Mammary epithelial cell (primary cell): ENCODE measurements at regions not wholly inside any gene's neighbourhood (a gene's known extent, or its start where the extent isn't known, plus 50 kb on each side); places are given as distances from the start of the nearest gene placed in this dataset.

ENCODE experiments used
- EZH2 ChIP-seq: IDR thresholded peaks from 2 replicates; pipeline ENCODE4 v1.6.1; 2012; ENCODE audit warnings: low read length, inconsistent platforms, borderline replicate concordance
- TF ChIP-seq, protein P1 (sequence below), 2 donors: IDR thresholded peaks in 1 of 2; conservative IDR thresholded peaks in 1 of 2; 2 replicates each; pipeline ENCODE4 v1.5.1; 2011 to 2012; ENCODE audit warnings: inconsistent platforms in 2 of 2, low read length in 2 of 2, mild to moderate bottlenecking in 2 of 2, control low read depth in 1 of 2, low read depth in 1 of 2; ENCODE audit not compliant: insufficient read depth in 1 of 2; ENCODE audit errors: extremely low read depth in 1 of 2

- TF ChIP-seq, protein P1, sequence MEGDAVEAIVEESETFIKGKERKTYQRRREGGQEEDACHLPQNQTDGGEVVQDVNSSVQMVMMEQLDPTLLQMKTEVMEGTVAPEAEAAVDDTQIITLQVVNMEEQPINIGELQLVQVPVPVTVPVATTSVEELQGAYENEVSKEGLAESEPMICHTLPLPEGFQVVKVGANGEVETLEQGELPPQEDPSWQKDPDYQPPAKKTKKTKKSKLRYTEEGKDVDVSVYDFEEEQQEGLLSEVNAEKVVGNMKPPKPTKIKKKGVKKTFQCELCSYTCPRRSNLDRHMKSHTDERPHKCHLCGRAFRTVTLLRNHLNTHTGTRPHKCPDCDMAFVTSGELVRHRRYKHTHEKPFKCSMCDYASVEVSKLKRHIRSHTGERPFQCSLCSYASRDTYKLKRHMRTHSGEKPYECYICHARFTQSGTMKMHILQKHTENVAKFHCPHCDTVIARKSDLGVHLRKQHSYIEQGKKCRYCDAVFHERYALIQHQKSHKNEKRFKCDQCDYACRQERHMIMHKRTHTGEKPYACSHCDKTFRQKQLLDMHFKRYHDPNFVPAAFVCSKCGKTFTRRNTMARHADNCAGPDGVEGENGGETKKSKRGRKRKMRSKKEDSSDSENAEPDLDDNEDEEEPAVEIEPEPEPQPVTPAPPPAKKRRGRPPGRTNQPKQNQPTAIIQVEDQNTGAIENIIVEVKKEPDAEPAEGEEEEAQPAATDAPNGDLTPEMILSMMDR (conservative IDR thresholded peaks at IDR 0.05 in 1 of 2, IDR thresholded peaks at IDR 0.05 in 1 of 2; ENCODE audit: extremely low read depth in 1 of 2, insufficient read depth in 1 of 2, low read depth in 1 of 2, low read length in 2 of 2): peak; percentile 8 to 18
- no peak for TF ChIP-seq EZH2
Observed at GRCh38 chr12:48286665-48287064, 64.1 kb downstream of the ZNF641 start.
